ENCODE measurements at regions not wholly inside any gene's neighbourhood (a gene's known extent, or its start where the extent isn't known, plus 50 kb on each side); places are given as distances from the start of the nearest gene placed in this dataset.

DNA sequence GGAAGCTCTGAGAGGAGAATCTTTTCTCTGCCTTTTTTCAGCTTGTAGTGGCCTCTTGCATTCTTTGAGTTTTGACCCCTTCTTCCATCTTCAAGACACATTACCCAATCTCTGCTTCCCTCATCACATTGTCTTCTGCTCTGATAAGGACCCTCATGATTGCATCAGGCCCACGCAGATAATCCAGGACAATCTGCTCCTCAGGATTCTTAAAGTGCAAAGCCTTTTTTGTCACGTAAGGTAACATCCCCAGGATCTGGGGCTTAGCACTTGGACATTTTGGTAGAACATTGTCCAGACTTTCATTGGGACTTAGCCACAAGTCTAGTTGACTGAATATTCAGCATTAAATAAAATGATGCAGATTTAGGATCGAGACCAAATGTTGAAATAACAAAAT is 521.2 kb downstream of the RMST start:
- TF ChIP-seq, protein P1, sequence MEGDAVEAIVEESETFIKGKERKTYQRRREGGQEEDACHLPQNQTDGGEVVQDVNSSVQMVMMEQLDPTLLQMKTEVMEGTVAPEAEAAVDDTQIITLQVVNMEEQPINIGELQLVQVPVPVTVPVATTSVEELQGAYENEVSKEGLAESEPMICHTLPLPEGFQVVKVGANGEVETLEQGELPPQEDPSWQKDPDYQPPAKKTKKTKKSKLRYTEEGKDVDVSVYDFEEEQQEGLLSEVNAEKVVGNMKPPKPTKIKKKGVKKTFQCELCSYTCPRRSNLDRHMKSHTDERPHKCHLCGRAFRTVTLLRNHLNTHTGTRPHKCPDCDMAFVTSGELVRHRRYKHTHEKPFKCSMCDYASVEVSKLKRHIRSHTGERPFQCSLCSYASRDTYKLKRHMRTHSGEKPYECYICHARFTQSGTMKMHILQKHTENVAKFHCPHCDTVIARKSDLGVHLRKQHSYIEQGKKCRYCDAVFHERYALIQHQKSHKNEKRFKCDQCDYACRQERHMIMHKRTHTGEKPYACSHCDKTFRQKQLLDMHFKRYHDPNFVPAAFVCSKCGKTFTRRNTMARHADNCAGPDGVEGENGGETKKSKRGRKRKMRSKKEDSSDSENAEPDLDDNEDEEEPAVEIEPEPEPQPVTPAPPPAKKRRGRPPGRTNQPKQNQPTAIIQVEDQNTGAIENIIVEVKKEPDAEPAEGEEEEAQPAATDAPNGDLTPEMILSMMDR (IDR thresholded peaks at IDR 0.05; ENCODE audit: low read depth, low read length, poor library complexity, severe bottlenecking), result no peak
- TF ChIP-seq EZH2phosphoT487 (IDR thresholded peaks at IDR 0.05; ENCODE audit: borderline replicate concordance, low read length), result no peak

Data from DOHH2 (cell line).